H1 (cell line): ENCODE measurements at regions not wholly inside any gene's neighbourhood (a gene's known extent, or its start where the extent isn't known, plus 50 kb on each side); places are given as distances from the start of the nearest gene placed in this dataset.

ENCODE experiments used
- CTCF ChIA-PET: fragments of 300-600 bp; sonication (Branson Sonifier 250); formaldehyde crosslinking; loops from one replicate; lab custom pipeline; 2021; ENCODE audit not compliant: partially characterized antibody; lab: Charles Lee
- POLR2A ChIA-PET: fragments of 300-600 bp; sonication (Branson Sonifier 250); formaldehyde crosslinking; loops from one replicate; lab custom pipeline; 2021; ENCODE audit warnings: inconsistent platforms; ENCODE audit not compliant: partially characterized antibody; lab: Charles Lee
- DNase-seq, 2 experiments: peaks; one replicate each; pipeline versions ENCODE4 v3.0.0 to v3.0.0-alpha.2; 2010 to 2022; ENCODE audit warnings: low spot score in 2 of 2, low read depth in 1 of 2, mixed read lengths in 1 of 2
- FAIRE-seq: peaks from 2 replicates; lab custom pipeline; 2011; peaks lifted over from hg19 to GRCh38; lab: Jason Lieb, UNC
- H2AFZ ChIP-seq: 2 replicates; pipeline ENCODE4 v1.8.1; 2012; ENCODE audit warnings: low read length, inconsistent platforms
- H2AK5ac ChIP-seq: 2 replicates; pipeline ENCODE4 v1.6.1; 2013; ENCODE audit warnings: low read depth, low read length
- H2BK120ac ChIP-seq: replicated peaks from 2 replicates; pipeline ENCODE3; 2013; ENCODE audit warnings: low read depth, low read length, inconsistent platforms
- H2BK12ac ChIP-seq: 2 replicates; pipeline ENCODE4 v1.6.1; 2013; ENCODE audit warnings: low read depth, low read length
- H2BK15ac ChIP-seq: 2 replicates; pipeline ENCODE4 v1.6.1; 2013; ENCODE audit warnings: low read length
- H2BK20ac ChIP-seq: 2 replicates; pipeline ENCODE4 v1.6.1; 2013; ENCODE audit warnings: low read length
- H2BK5ac ChIP-seq: 2 replicates; pipeline ENCODE4 v1.6.1; 2013; ENCODE audit warnings: low read depth, low read length
- H3K14ac ChIP-seq: 2 replicates; pipeline ENCODE4 v1.6.1; 2013; ENCODE audit warnings: inconsistent platforms; ENCODE audit not compliant: insufficient read length
- H3K18ac ChIP-seq: 2 replicates; pipeline ENCODE4 v1.6.1; 2013; ENCODE audit warnings: low read length; ENCODE audit errors: extremely low read depth
- H3K23ac ChIP-seq: 2 replicates; pipeline ENCODE4 v1.6.1; 2013; ENCODE audit warnings: inconsistent platforms; ENCODE audit not compliant: insufficient read length
- H3K23me2 ChIP-seq: 2 replicates; pipeline ENCODE4 v1.6.1; 2013; ENCODE audit warnings: low read depth, low read length
- H3K27ac ChIP-seq: 2 replicates; pipeline ENCODE4 v1.6.1; 2011; ENCODE audit warnings: low read depth, low read length, inconsistent platforms
- H3K27me3 ChIP-seq, 4 experiments: replicated peaks in 1 of 4; 1 replicate in 1 of 4; 2 replicates in 3 of 4; pipeline versions ENCODE4 v1.6.1 to v1.8.1; 2011 to 2013; ENCODE audit warnings: low read length in 3 of 4, mild to moderate bottlenecking in 3 of 4, inconsistent platforms in 2 of 4, mixed read lengths in 2 of 4, moderate library complexity in 1 of 4; ENCODE audit not compliant: control insufficient read depth in 3 of 4, insufficient read depth in 3 of 4; ENCODE audit errors: extremely low read depth in 1 of 4
- H3K36me3 ChIP-seq, 4 experiments: 2 replicates each; pipeline versions ENCODE4 v1.6.1 to v1.8.1; 2011 to 2013; ENCODE audit warnings: mild to moderate bottlenecking in 4 of 4, low read length in 3 of 4, moderate library complexity in 2 of 4, control low read depth in 1 of 4, inconsistent platforms in 1 of 4; ENCODE audit not compliant: insufficient read depth in 4 of 4, control insufficient read depth in 2 of 4
- H3K4ac ChIP-seq: replicated peaks from 2 replicates; pipeline ENCODE3; 2013; ENCODE audit warnings: low read length, low read depth, mixed read lengths, inconsistent platforms; ENCODE audit not compliant: insufficient read length
- H3K4me1 ChIP-seq, 4 experiments: replicated peaks in 1 of 4; 1 replicate in 1 of 4; 2 replicates in 3 of 4; pipeline versions ENCODE4 v1.6.1 to v1.8.1; 2011 to 2013; ENCODE audit warnings: low read length in 3 of 4, inconsistent platforms in 2 of 4, mixed read lengths in 1 of 4; ENCODE audit not compliant: insufficient read depth in 4 of 4, control insufficient read depth in 3 of 4
- H3K4me2 ChIP-seq, 2 experiments: 2 replicates each; pipeline versions ENCODE4 v1.6.1 to v1.8.1; 2011 to 2013; ENCODE audit warnings: low read depth in 2 of 2, low read length in 2 of 2, control low read depth in 1 of 2, inconsistent platforms in 1 of 2, mild to moderate bottlenecking in 1 of 2; ENCODE audit not compliant: insufficient read depth in 1 of 2
- H3K4me3 ChIP-seq, 4 experiments: fragments of 200-600, 300-600 bp in 1 of 4; sonication (generic), shearing (Covaris generic), sonication (Bioruptor Twin) in 1 of 4; 2 replicates each; pipeline versions ENCODE4 v1.5.1 to v1.8.1; 2011 to 2016; ENCODE audit warnings: low read length in 4 of 4, low read depth in 3 of 4, control low read depth in 2 of 4, inconsistent platforms in 2 of 4, mild to moderate bottlenecking in 2 of 4, mixed read lengths in 1 of 4, moderate library complexity in 1 of 4; ENCODE audit not compliant: insufficient read depth in 2 of 4; ENCODE audit errors: extremely low read depth in 1 of 4
- H3K56ac ChIP-seq: replicated peaks from 2 replicates; pipeline ENCODE3; 2013; ENCODE audit warnings: low read depth, mild to moderate bottlenecking, mixed read lengths, low read length, inconsistent platforms; ENCODE audit not compliant: insufficient read length
- H3K79me1 ChIP-seq: 2 replicates; pipeline ENCODE4 v1.6.1; 2013; ENCODE audit warnings: low read depth, low read length, control low read depth
- H3K79me2 ChIP-seq, 2 experiments: 2 replicates each; pipeline versions ENCODE4 v1.6.1 to v1.8.1; 2012 to 2013; ENCODE audit warnings: low read length in 2 of 2, mild to moderate bottlenecking in 2 of 2, inconsistent platforms in 1 of 2; ENCODE audit not compliant: insufficient read depth in 2 of 2, control insufficient read depth in 1 of 2
- H3K9ac ChIP-seq, 4 experiments: replicated peaks in 1 of 4; 1 replicate in 1 of 4; 2 replicates in 3 of 4; pipeline versions ENCODE4 v1.6.1 to v1.8.1; 2011 to 2013; ENCODE audit warnings: low read depth in 3 of 4, low read length in 3 of 4, control low read depth in 2 of 4, mild to moderate bottlenecking in 2 of 4, moderate library complexity in 2 of 4, inconsistent platforms in 1 of 4; ENCODE audit errors: extremely low read depth in 1 of 4
- H3K9me3 ChIP-seq, 2 experiments: 2 replicates each; pipeline versions ENCODE4 v1.6.1 to v1.8.1; 2012 to 2013; ENCODE audit warnings: mild to moderate bottlenecking in 2 of 2, moderate library complexity in 2 of 2, control low read depth in 1 of 2, inconsistent platforms in 1 of 2, low read depth in 1 of 2, low read length in 1 of 2, mixed read lengths in 1 of 2; ENCODE audit not compliant: insufficient read depth in 2 of 2
- H4K20me1 ChIP-seq, 2 experiments: replicated peaks in 1 of 2; 2 replicates each; pipeline versions ENCODE3 to v1.8.1; 2011 to 2013; ENCODE audit warnings: inconsistent platforms in 2 of 2, low read length in 2 of 2, mild to moderate bottlenecking in 1 of 2; ENCODE audit not compliant: insufficient read depth in 2 of 2, control insufficient read depth in 1 of 2
- H4K5ac ChIP-seq: 2 replicates; pipeline ENCODE4 v1.6.1; 2013; ENCODE audit warnings: low read length, low read depth, mixed read lengths, inconsistent platforms; ENCODE audit not compliant: insufficient read length
- H4K8ac ChIP-seq: 2 replicates; pipeline ENCODE4 v1.8.0; 2013; ENCODE audit warnings: mild to moderate bottlenecking, moderate library complexity, low read length, inconsistent platforms; ENCODE audit not compliant: insufficient read depth; ENCODE audit errors: extremely low read depth
- H4K91ac ChIP-seq: replicated peaks from 2 replicates; pipeline ENCODE3; 2013; ENCODE audit warnings: low read length, mixed read lengths, inconsistent platforms; ENCODE audit not compliant: insufficient read length
- CHD1 ChIP-seq: IDR thresholded peaks from 2 replicates; pipeline ENCODE4 v1.6.1; 2012; ENCODE audit warnings: low read depth, low read length, improper control_type of control experiment
- SIN3A ChIP-seq, 2 experiments: IDR thresholded peaks in 1 of 2; conservative IDR thresholded peaks in 1 of 2; 2 replicates each; pipeline ENCODE4 v1.6.1; 2011 to 2012; ENCODE audit warnings: low read length in 2 of 2, improper control_type of control experiment in 1 of 2, low read depth in 1 of 2, mild to moderate bottlenecking in 1 of 2
- ZNF274 ChIP-seq: IDR thresholded peaks from 2 replicates; pipeline ENCODE4 v1.7.0; 2012; ENCODE audit warnings: low read length, borderline replicate concordance; ENCODE audit errors: extremely low read depth
- WGBS, 2 experiments: shearing (Covaris generic) in 1 of 2; methylation state at CpG; one replicate each; pipeline versions ENCODE4 v1.1.6 to v1.1.7; 2013 to 2015; ENCODE audit warnings: low lambda C conversion rate in 2 of 2, mixed read lengths in 2 of 2, inconsistent platforms in 1 of 2, low coverage in 1 of 2, missing lambda C conversion rate in 1 of 2; ENCODE audit not compliant: insufficient replicate concordance in 2 of 2, insufficient coverage in 1 of 2, insufficient read length in 1 of 2; ENCODE audit errors: extremely low coverage in 1 of 2, missing lambda C conversion rate in 1 of 2; 5-methylcytosine and 5-hydroxymethylcytosine counted together

DNA sequence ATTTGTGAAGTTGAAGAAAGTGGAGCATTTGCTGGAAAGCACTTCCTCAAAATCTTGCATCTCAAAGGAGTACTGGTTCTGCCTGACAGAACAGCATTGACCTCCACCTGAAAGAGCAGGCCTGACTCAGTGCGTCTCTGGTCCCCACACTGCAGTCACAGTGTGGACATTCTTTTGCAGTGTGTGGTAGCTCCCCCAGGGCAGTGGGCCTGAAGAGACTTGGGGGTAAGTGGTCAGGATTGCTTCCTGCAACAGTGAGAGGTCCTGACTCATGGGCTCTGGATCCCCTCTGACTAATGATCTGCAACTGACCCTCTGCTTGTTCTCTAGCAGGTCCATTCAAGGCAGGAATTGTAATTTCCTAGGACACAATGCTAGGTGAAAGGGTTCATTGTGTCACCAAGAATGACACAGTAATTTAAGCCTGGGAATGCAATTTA lies 204.9 kb upstream of the KCNJ16 start:
- H3K36me3 ChIP-seq: no peaks in the 10 kb centered on the region
- no peak overlapping the region for H2BK5ac ChIP-seq
- H3K4me2 ChIP-seq: peak overlapping the region in 1 of 2 experiments; percentile 47; a peak in 1 of 4 replicates
- no peak overlapping the region for H3K9ac ChIP-seq
- CTCF ChIA-PET: no interaction called here
- no peaks in the 10 kb centered on the region for H3K79me1 ChIP-seq
- TF ChIP-seq CHD1: no peak
- no peak for TF ChIP-seq ZNF274
- no peak for TF ChIP-seq SIN3A (conservative IDR thresholded peaks at IDR 0.05 in 1 of 2, IDR thresholded peaks at IDR 0.05 in 1 of 2; ENCODE audit: low read depth in 1 of 2, low read length in 2 of 2)
- WGBS, 2 experiments: 100% methylated on average over 1 of the region's 1 CpG; no CpG with 5 or more reads in 1 of the 2 experiments
- no peak overlapping the region for H2BK20ac ChIP-seq
- H3K27ac ChIP-seq: no peak overlapping the region
- POLR2A ChIA-PET: no interaction called here
- H3K27me3 ChIP-seq: no peaks in the 10 kb centered on the region
- DNase-seq (peak in 1 of 2 experiments; percentile 50), FAIRE-seq (no peak)
- no peak overlapping the region for H3K4ac ChIP-seq
- no peaks in the 10 kb centered on the region for H4K20me1 ChIP-seq
- no peak overlapping the region for H3K4me3 ChIP-seq
- no peak overlapping the region for H4K5ac ChIP-seq
- H2AFZ ChIP-seq: 0 out of 2 replicates have a peak overlapping the region, but pooled peaks have one; percentile 11
- no peak overlapping the region for H4K8ac ChIP-seq
- H2BK12ac ChIP-seq: peak overlapping the region; percentile 5; the same call in 1 of the 2 replicates
- H2BK120ac ChIP-seq: no peak overlapping the region
- no peaks in the 10 kb centered on the region for H3K9me3 ChIP-seq
- no peak overlapping the region for H4K91ac ChIP-seq
- H2BK15ac ChIP-seq: no peak overlapping the region
- peaks cover 0 to 5% (median 2%) of the 10 kb centered on the region in 4 experiments; a peak in 3 of 7 replicates for H3K4me1 ChIP-seq
- no peaks in the 10 kb centered on the region for H3K23me2 ChIP-seq
- no peak overlapping the region for H3K14ac ChIP-seq
- no peak overlapping the region for H2AK5ac ChIP-seq
- H3K23ac ChIP-seq: no peak overlapping the region
- H3K79me2 ChIP-seq: no peaks in the 10 kb centered on the region
- H3K56ac ChIP-seq: no peak overlapping the region
- no peak overlapping the region for H3K18ac ChIP-seq
